ENCODE measurements at regions not wholly inside any gene's neighbourhood (a gene's known extent, or its start where the extent isn't known, plus 50 kb on each side); places are given as distances from the start of the nearest gene placed in this dataset.
"Not testable (repeated sequence)": the region's sequence is repeated elsewhere in the genome, so short reads cannot be mapped to it uniquely, and the experiment has no call there.

- no peaks in the 10 kb centered on the region for H3K9me3 ChIP-seq
- TF ChIP-seq POLR2AphosphoS5 (IDR thresholded peaks at IDR 0.05) (no peak), CTCF (IDR thresholded peaks at IDR 0.05) (no peak), POLR2A (IDR thresholded peaks at IDR 0.05) (no peak)
- no peaks in the 10 kb centered on the region for H3K4me1 ChIP-seq
- H3K4me3 ChIP-seq, result no peak overlapping the region
- intact Hi-C loops (cut with DNase I; ENCODE audit: low total_unique reads), result no loop called here
- DNase-seq (ENCODE audit: low spot score in 2 of 2), result no peak
- no peaks in the 10 kb centered on the region for H3K36me3 ChIP-seq
- no peak overlapping the region for H3K27ac ChIP-seq
- H3K27me3 ChIP-seq, result no peaks in the 10 kb centered on the region
Measured at GRCh38 chr5:53302529-53302928, 177.9 kb upstream of the FST start.

- TF ChIP-seq CTCF (IDR thresholded peaks at IDR 0.05) (no peak), POLR2A (IDR thresholded peaks at IDR 0.05) (no peak), POLR2AphosphoS5 (IDR thresholded peaks at IDR 0.05) (no peak)
- no peak overlapping the region for H3K4me3 ChIP-seq
- H3K27me3 ChIP-seq, result no peaks in the 10 kb centered on the region
- no peaks in the 10 kb centered on the region for H3K36me3 ChIP-seq
- H3K4me1 ChIP-seq, result no peaks in the 10 kb centered on the region
- no peaks in the 10 kb centered on the region for H3K9me3 ChIP-seq
- H3K27ac ChIP-seq, result no peak overlapping the region
- no peak for DNase-seq (ENCODE audit: low spot score in 2 of 2)
- intact Hi-C loops (cut with DNase I; ENCODE audit: low total_unique reads), result no loop called here
Measured at GRCh38 chr5:53303105-53303504, 177.3 kb upstream of the FST start.

- intact Hi-C loops (cut with DNase I; ENCODE audit: low total_unique reads); H3K27me3 ChIP-seq; H3K36me3 ChIP-seq; H3K4me3 ChIP-seq; H3K27ac ChIP-seq; DNase-seq (ENCODE audit: low spot score in 2 of 2); H3K4me1 ChIP-seq; H3K9me3 ChIP-seq: not testable (repeated sequence)
Measured at GRCh38 chr5:53305316-53305715, 175.1 kb upstream of the FST start.

GRCh38 chr5:53309653-53310052 lies 170.8 kb upstream of the FST start:
- no peaks in the 10 kb centered on the region for H3K36me3 ChIP-seq
- no peak overlapping the region for H3K4me3 ChIP-seq
- no peak overlapping the region for H3K27ac ChIP-seq
- no peaks in the 10 kb centered on the region for H3K27me3 ChIP-seq
- no peak for DNase-seq (ENCODE audit: low spot score in 2 of 2)
- intact Hi-C loops (cut with DNase I; ENCODE audit: low total_unique reads), result no loop called here
- TF ChIP-seq POLR2AphosphoS5 (IDR thresholded peaks at IDR 0.05) (no peak), POLR2A (IDR thresholded peaks at IDR 0.05) (no peak), CTCF (IDR thresholded peaks at IDR 0.05) (no peak)
- no peaks in the 10 kb centered on the region for H3K4me1 ChIP-seq
- no peaks in the 10 kb centered on the region for H3K9me3 ChIP-seq

- DNase-seq (ENCODE audit: low spot score in 2 of 2), result no peak
- Histone ChIP-seq H3K9me3 (no peaks in the 10 kb centered on the region), H3K4me3 (no peak overlapping the region), H3K36me3 (no peaks in the 10 kb centered on the region), H3K4me1 (no peaks in the 10 kb centered on the region), H3K27me3 (no peaks in the 10 kb centered on the region), H3K27ac (no peak overlapping the region)
- intact Hi-C loops (cut with DNase I; ENCODE audit: low total_unique reads), result no loop called here
- TF ChIP-seq POLR2A (IDR thresholded peaks at IDR 0.05), result no peak
- TF ChIP-seq POLR2AphosphoS5 (IDR thresholded peaks at IDR 0.05), result no peak
- TF ChIP-seq CTCF (IDR thresholded peaks at IDR 0.05), result no peak
Measured at GRCh38 chr5:53311681-53312080, 168.7 kb upstream of the FST start.

- Histone ChIP-seq H3K4me1 (no peaks in the 10 kb centered on the region), H3K27me3 (no peaks in the 10 kb centered on the region), H3K9me3 (no peaks in the 10 kb centered on the region), H3K4me3 (no peak overlapping the region), H3K36me3 (no peaks in the 10 kb centered on the region), H3K27ac (no peak overlapping the region)
- TF ChIP-seq CTCF (IDR thresholded peaks at IDR 0.05), result no peak
- TF ChIP-seq POLR2A (IDR thresholded peaks at IDR 0.05), result no peak
- no peak for TF ChIP-seq POLR2AphosphoS5 (IDR thresholded peaks at IDR 0.05)
- DNase-seq (ENCODE audit: low spot score in 2 of 2), result no peak
- intact Hi-C loops (cut with DNase I; ENCODE audit: low total_unique reads), result no loop called here
Measured at GRCh38 chr5:53313145-53313544, 167.3 kb upstream of the FST start.

All from breast epithelium (tissue), 4 donors.